Tibial nerve (tissue), 4 donors: ENCODE measurements at regions not wholly inside any gene's neighbourhood (a gene's known extent, or its start where the extent isn't known, plus 50 kb on each side); places are given as distances from the start of the nearest gene placed in this dataset.

Experiments
- EP300 ChIP-seq, 2 donors: sonication (generic); formaldehyde crosslinking; IDR thresholded peaks; one replicate each; pipeline ENCODE4 v1.6.1; 2017; ENCODE audit warnings: antibody characterized with exemption in 2 of 2, mild to moderate bottlenecking in 1 of 2
- POLR2A ChIP-seq, 2 donors: fragments of 450-650 bp; IDR thresholded peaks; one replicate each; pipeline ENCODE4 v1.6.1; 2017; ENCODE audit warnings: antibody characterized with exemption in 2 of 2, mild to moderate bottlenecking in 2 of 2, moderate library complexity in 2 of 2
- TF ChIP-seq, protein P1 (sequence below), 5 experiments: fragments of 200-600 bp in 3 of 5; fragments of 450-650 bp in 2 of 5; sonication (generic) in 3 of 5; IDR thresholded peaks; one replicate each; pipeline ENCODE4 v1.5.1; 2016 to 2019; ENCODE audit warnings: antibody characterized with exemption in 5 of 5, mild to moderate bottlenecking in 3 of 5, moderate library complexity in 2 of 5

GRCh38 chr4:165783626-165784025, 89.4 kb upstream of the TLL1 start:
- no peak for TF ChIP-seq POLR2A (IDR thresholded peaks at IDR 0.05)
- TF ChIP-seq, protein P1, sequence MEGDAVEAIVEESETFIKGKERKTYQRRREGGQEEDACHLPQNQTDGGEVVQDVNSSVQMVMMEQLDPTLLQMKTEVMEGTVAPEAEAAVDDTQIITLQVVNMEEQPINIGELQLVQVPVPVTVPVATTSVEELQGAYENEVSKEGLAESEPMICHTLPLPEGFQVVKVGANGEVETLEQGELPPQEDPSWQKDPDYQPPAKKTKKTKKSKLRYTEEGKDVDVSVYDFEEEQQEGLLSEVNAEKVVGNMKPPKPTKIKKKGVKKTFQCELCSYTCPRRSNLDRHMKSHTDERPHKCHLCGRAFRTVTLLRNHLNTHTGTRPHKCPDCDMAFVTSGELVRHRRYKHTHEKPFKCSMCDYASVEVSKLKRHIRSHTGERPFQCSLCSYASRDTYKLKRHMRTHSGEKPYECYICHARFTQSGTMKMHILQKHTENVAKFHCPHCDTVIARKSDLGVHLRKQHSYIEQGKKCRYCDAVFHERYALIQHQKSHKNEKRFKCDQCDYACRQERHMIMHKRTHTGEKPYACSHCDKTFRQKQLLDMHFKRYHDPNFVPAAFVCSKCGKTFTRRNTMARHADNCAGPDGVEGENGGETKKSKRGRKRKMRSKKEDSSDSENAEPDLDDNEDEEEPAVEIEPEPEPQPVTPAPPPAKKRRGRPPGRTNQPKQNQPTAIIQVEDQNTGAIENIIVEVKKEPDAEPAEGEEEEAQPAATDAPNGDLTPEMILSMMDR (IDR thresholded peaks at IDR 0.05) = no peak
- TF ChIP-seq EP300 (IDR thresholded peaks at IDR 0.05) = no peak
